NCI-H2029 (cell line): ENCODE measurements at regions not wholly inside any gene's neighbourhood (a gene's known extent, or its start where the extent isn't known, plus 50 kb on each side); places are given as distances from the start of the nearest gene placed in this dataset.
"Not testable (repeated sequence)": the region's sequence is repeated elsewhere in the genome, so short reads cannot be mapped to it uniquely, and the experiment has no call there.

Experiments used
- DNase-seq: peaks from one replicate; lab custom pipeline; 2025; lab: John Stamatoyannopoulos, UW

DNA sequence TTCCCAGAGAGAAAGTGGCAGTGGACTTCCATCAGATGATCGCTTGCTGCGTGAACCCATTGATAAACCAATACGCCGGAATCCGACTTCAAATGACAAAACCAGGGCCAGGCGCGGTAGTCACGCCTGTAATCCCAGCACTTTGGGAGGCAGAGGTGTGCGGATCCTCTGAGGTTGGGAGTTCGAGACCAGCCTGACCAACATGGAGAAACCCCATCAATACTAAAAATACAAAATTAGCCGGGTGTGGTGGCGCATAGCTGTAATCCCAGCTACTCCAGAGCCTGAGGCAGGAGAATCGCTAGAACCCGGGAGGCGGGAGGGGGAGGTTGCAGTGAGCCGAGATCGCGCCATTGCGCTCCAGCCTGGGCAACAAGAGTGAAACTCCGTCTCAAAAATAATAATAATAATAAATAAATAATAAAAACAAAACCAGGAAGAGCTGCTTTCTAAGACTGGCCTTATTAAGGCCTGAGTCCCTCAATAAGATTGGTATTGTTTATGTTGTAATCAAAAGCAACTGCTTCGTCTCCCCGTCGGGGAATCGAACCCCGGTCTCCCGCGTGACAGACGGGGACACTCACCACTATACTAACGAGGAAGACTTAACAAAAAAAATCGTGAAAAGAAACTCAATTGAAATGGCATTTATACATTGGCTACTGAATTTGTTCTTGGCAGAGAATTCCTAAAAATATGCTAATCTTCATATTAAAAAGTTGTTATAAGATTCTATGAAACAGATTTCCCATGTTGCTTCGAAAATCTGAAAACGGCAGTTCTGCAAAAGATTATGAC, 110.2 kb upstream of the ZNF184 start:
- DNase-seq = no peak

DNA sequence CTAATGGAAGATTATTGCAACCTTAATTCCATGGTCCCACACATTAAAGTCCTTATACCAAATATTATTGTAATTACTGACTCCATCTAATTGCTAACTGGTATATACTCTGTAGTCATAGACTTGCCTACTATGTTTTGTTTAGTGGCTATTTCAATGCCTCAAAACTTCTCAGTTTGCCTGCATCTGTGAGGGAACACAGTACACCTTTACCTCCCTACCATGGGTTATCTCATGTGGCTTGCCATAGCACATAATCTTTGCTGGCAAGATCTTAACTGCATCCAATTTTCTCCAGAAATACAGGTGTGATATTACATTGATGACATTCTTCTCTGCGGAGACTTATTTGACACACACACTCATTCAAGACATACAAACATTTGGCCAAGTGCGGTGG, 107.1 kb upstream of the ZNF184 start:
- no peak for DNase-seq

GRCh38 chr6:27577922-27578321, 105.0 kb upstream of the ZNF184 start:
- DNase-seq = no peak

- DNase-seq = no peak
Observed at GRCh38 chr6:27575594-27576361, 102.9 kb upstream of the ZNF184 start.

DNA sequence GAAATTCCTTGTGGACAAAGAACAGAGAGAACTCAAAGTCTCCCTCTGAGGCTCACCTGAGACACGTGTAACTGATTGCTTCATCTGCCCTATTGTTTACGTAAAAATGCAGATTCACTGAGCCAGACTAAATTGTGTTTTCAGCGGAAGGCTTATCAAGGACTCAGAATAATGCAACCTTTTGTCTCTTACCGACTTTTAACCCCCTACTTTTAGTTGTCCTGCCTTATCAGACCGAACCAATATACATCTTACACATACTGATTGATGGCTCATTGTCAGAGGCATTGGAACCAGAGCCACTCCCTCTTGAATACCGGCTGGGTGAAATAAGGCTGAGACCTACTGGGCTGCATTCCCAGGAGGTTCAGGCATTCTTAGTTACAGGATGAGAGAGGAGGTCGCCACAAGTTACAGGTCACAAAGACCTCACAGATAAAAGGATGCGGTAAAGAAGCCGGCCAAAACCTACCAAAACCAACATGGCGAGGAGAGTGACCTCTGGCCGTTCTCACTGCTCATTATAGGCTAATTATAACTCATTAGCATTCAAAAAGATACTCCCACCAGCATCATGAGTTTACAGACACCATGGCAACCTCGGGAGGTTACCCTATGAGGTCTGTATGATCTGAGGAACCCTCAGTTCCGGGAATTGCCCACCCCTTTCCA, 95.5 kb upstream of the ZNF184 start:
- DNase-seq = no peak

GRCh38 chr6:27565839-27566779, 93.2 kb upstream of the ZNF184 start:
- DNase-seq = no peak

DNA sequence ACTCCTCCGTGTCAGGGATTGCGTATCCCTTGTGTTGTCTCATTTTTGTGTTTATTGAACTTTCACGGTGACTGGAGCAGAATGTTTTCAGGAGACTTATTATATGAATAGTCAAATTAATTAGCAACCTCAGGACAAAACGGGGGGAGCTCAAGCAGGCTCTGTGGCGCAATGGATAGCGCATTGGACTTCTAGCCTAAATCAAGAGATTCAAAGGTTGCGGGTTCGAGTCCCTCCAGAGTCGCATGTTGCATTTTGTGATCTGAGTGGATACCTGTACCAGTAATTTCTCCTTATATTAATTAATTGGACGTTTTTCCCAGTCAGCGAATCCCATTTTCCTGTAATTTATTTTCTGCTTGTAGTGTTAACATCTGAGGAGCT, 89.1 kb upstream of the ZNF184 start:
- no peak for DNase-seq

- no peak for DNase-seq
Observed at GRCh38 chr6:27558028-27558724, 85.3 kb upstream of the ZNF184 start.

- no peak for DNase-seq
Observed at GRCh38 chr6:27556406-27556805, 83.5 kb upstream of the ZNF184 start.

DNA sequence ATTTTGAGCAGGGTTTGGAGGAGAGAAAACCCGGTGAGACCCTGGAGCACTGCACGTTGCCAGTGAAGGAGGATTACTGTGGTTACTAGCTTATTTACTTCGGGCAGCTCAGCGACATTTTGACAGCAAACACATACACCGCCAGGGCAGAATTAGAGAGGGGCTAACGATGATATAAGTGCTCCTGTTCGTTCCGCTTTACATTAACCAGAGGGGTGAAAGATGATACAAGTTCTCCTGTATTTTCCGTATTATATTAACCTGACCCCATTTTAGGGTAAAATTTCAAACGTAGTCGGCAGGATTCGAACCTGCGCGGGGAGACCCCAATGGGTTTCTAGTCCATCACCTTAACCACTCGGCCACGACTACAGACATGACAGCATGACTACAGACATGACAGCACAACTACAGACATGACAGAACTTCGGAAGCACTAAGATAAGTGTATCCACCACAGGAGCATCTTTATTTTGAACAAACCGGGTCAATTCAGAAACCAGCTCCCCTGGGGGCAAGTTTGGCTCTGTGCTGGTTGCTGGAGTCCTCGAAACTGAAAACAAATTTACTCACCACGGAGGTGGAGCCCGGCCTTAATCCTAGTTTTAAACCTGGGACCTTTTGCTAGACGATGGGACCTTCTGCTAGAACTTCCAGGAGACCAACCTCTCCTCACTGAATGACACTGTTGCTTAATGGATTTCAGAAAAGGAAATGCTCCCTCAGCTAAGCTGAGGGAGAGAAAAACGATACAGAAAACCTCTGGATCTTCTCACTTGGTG, 80.4 kb upstream of the ZNF184 start:
- DNase-seq = no peak

DNA sequence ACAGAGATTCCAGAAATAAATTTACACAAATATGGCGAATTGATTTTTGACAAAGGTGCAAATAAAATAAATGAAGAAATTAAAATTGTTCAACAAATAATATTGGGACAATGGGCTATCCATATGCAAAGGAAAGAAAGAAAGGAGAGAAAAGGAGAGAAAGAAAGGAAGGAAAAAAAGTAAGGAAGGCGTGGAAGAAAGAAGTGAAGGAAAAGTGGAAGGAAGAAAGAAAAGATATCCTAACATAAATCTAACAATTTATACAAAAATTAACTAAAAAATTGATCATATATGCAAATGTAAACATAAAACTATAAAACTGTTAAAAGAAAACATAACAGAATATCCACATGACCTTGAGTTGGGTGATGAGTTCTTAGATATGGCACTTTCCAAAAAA, 78.7 kb upstream of the ZNF184 start:
- DNase-seq = no peak

DNA sequence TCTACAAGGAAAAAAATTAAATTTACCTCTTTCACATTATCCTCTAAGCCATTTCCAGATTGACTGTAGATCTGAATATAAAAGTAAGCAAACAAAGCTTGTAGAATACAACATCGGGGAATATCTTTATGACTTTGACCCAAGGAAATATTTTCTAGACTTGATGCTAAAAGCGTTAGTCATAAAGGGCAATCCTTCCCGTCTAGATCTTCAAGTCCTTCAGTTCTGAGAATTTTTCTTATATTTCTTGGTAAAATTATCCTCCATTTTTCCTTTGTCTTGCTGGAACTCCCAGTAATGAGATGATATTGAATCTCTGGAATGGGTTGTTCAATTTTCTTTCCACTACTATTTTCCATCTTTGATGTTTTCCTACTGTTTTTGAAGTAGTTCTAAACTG, 77.8 kb upstream of the ZNF184 start:
- DNase-seq = no peak

DNA sequence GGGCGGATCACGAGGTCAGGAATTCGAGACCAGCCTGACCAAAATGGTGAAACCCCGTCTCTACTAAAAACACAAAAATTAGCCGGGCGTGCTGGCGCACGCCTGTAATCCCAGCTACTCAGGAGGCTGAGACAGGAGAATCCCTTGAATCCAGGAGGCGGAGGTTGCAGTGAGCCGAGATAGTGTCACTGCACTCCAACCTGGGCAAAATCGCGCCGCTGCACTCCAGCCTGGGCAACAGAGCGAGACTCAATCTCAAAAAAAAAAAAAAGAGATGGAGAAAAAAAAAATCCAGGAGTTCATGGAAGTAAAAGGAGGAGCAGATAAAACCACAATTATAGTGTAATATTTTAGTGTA, 76.3 kb upstream of the ZNF184 start:
- not testable (repeated sequence) for DNase-seq

- no peak for DNase-seq
Observed at GRCh38 chr6:27547157-27548075, 74.5 kb upstream of the ZNF184 start.

- no peak for DNase-seq
Observed at GRCh38 chr6:27546522-27546921, 73.6 kb upstream of the ZNF184 start.

DNA sequence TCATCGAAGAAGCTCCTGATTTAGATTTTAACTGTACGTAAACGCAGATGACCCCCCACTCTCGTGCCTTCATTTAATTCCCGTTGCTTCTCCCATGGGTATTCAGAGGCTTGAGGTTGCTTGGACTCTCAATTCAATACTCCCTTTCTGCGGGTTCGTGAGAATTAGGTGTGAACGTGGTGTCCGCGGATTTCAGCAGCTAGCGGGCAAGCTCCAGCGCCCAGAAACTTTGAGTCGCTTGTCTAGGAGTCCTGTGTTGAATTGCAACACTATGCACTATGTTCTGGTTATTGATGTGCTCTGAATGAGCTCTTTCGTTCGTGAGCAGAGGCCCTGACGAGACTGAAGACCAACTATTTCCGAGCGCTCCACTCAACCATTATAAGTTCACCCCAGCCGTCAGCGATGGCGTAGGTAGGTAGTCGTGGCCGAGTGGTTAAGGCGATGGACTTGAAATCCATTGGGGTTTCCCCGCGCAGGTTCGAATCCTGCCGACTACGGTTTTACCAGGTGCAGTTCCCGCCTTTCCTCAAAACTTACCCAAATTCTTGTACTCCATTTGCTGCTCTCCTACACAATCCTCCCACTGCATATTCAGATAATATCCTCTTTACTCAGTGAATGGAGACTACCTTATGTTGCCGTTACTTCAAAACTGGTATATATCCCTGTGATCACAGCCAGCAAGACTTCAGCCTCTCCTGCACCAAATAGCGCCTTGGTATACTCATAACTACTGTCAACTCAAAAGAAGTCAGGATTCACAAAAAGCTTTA, 72.6 kb upstream of the ZNF184 start:
- DNase-seq = no peak

DNA sequence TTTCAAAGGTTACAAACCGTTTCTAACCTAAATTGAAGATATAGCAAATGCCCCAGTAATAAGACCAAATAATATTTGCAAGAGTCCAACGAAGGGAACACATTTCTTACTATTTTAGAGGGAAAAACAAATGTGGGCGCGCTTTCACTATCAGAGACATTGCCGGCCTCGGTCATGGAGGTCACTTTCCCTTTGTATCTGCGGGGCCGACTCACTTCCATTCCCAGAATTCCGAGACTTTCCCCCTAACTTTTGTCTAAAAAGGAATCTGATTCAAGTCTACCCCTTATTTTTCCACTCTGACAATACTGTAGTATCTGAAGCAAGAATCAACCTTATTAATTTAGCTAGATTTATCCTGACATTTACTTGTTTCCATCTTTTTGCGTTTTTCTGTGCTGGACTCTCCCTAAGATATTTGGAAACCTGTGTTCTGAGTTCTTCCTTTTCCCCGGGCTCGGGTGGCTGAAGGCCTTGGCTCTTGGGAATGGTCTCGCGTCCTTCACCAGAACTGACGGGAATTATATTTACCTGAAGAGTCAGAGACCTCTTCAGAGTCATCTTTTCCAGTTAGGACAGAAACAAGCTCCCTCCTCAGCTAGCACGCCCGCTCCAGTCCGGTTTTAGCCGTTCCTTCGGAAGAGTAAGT, 71.8 kb upstream of the ZNF184 start:
- no peak for DNase-seq

GRCh38 chr6:27544135-27544534, 71.2 kb upstream of the ZNF184 start:
- DNase-seq = not testable (repeated sequence)
